ENCODE measurements at regions not wholly inside any gene's neighbourhood (a gene's known extent, or its start where the extent isn't known, plus 50 kb on each side); places are given as distances from the start of the nearest gene placed in this dataset.
A peak's percentile ranks its signal among the peaks of the same experiment; 100 is the strongest.

GRCh38 chr4:53912766-53913497, 151.5 kb downstream of the CHIC2 start:
- no peak overlapping the region for H3K4me3 Mint-ChIP-seq
- H3K36me3 Mint-ChIP-seq (ENCODE audit: low read depth), result no peaks in the 10 kb centered on the region
- DNase-seq, result no peak
- H3K27ac Mint-ChIP-seq, result no peak overlapping the region
- peaks cover 10% of the 10 kb centered on the region for H3K27me3 Mint-ChIP-seq (ENCODE audit: low read depth, poor library complexity)
- H3K4me1 Mint-ChIP-seq, result peaks cover 11% of the 10 kb centered on the region
- TF ChIP-seq CTCF (IDR thresholded peaks at IDR 0.05), result no peak
- H3K9me3 Mint-ChIP-seq, result no peaks in the 10 kb centered on the region

GRCh38 chr4:53908661-53909078, 155.7 kb downstream of the CHIC2 start:
- Mint-ChIP-seq H3K27me3 (ENCODE audit: low read depth, poor library complexity) (peaks cover 11% of the 10 kb centered on the region), H3K27ac (peak overlapping the region; percentile 55), H3K36me3 (ENCODE audit: low read depth) (no peaks in the 10 kb centered on the region), H3K9me3 (no peaks in the 10 kb centered on the region), H3K4me1 (peaks cover 51% of the 10 kb centered on the region), H3K4me3 (peak overlapping the region; percentile 59)
- TF ChIP-seq CTCF (IDR thresholded peaks at IDR 0.05), result peak; percentile 58
- peak; percentile 16 for DNase-seq

GRCh38 chr4:53907772-53908171, 156.6 kb downstream of the CHIC2 start:
- peak overlapping the region; percentile 38 for H3K4me3 Mint-ChIP-seq
- DNase-seq, result no peak
- H3K36me3 Mint-ChIP-seq (ENCODE audit: low read depth), result no peaks in the 10 kb centered on the region
- TF ChIP-seq CTCF (IDR thresholded peaks at IDR 0.05), result no peak
- H3K9me3 Mint-ChIP-seq, result no peaks in the 10 kb centered on the region
- peaks cover 52% of the 10 kb centered on the region for H3K4me1 Mint-ChIP-seq
- no peak overlapping the region for H3K27ac Mint-ChIP-seq
- peaks cover 13% of the 10 kb centered on the region for H3K27me3 Mint-ChIP-seq (ENCODE audit: low read depth, poor library complexity)

- Mint-ChIP-seq H3K4me1 (peaks cover 61% of the 10 kb centered on the region), H3K4me3 (peak overlapping the region; percentile 78), H3K27me3 (ENCODE audit: low read depth, poor library complexity) (peaks cover 12% of the 10 kb centered on the region), H3K36me3 (ENCODE audit: low read depth) (no peaks in the 10 kb centered on the region), H3K27ac (no peak overlapping the region), H3K9me3 (no peaks in the 10 kb centered on the region)
- no peak for TF ChIP-seq CTCF (IDR thresholded peaks at IDR 0.05)
- DNase-seq, result no peak
Measured at GRCh38 chr4:53906606-53907190, 157.7 kb downstream of the CHIC2 start.

GRCh38 chr4:53905941-53906377, 158.4 kb downstream of the CHIC2 start:
- H3K36me3 Mint-ChIP-seq (ENCODE audit: low read depth), result no peaks in the 10 kb centered on the region
- H3K4me1 Mint-ChIP-seq, result peaks cover 61% of the 10 kb centered on the region
- TF ChIP-seq CTCF (IDR thresholded peaks at IDR 0.05), result no peak
- H3K4me3 Mint-ChIP-seq, result peak overlapping the region; percentile 78
- peak; percentile 35 for DNase-seq
- H3K27ac Mint-ChIP-seq, result peak overlapping the region; percentile 84
- peaks cover 12% of the 10 kb centered on the region for H3K27me3 Mint-ChIP-seq (ENCODE audit: low read depth, poor library complexity)
- H3K9me3 Mint-ChIP-seq, result no peaks in the 10 kb centered on the region

All from nephron progenitor cell (in vitro differentiated cells).